GM18505 (cell line): ENCODE measurements at regions not wholly inside any gene's neighbourhood (a gene's known extent, or its start where the extent isn't known, plus 50 kb on each side); places are given as distances from the start of the nearest gene placed in this dataset.

Experiments
- ATAC-seq: cut with Tn5 transposase; IDR thresholded peaks from one replicate; pipeline ENCODE4 v1.9.1; 2021; ENCODE audit not compliant: unreplicated experiment
- POLR2A ChIP-seq: IDR thresholded peaks from 4 replicates; pipeline ENCODE4 v1.6.1; 2011; ENCODE audit warnings: borderline replicate concordance; ENCODE audit not compliant: insufficient read depth, insufficient read length; ENCODE audit errors: extremely low read depth

DNA sequence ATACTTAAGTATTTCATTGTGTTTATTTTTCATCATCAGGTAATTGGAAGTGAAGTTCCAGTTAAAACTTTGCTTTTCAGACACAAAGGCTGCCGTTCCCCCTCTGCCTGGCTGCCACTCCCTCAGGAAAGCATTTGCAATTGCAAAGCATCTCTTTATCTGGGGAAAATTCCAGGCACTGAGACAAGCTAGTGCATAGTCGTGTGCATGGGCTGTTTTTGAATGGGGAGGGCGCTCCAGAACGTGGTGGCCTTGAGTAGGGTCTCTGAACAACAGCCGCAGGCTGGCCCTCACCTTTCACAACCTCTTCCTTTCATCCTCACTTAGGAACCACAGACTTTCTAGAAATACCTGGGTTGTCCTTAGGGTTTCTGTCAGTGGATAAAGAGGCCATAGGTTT, 285.1 kb upstream of the ADAMTS16 start:
- TF ChIP-seq POLR2A: no peak
- no peak for ATAC-seq

DNA sequence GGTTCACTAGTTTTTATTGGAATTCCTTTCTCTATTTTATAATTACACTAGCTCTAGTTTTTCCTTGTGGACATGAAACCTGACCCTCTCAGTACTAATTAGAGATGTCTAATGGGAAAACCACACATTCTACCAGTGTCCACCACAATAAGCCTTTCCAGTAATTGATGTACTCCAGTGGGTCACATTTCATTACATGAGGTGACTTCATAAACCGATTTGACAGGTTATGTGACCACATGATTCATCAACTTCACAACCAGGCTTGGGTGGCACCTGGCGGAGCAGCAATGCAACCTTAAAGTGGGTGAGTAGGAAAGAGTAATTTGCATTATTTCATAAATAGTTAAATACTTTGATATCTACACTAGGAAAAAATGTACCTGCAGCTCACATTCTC, 284.2 kb upstream of the ADAMTS16 start:
- TF ChIP-seq POLR2A: no peak
- no peak for ATAC-seq

DNA sequence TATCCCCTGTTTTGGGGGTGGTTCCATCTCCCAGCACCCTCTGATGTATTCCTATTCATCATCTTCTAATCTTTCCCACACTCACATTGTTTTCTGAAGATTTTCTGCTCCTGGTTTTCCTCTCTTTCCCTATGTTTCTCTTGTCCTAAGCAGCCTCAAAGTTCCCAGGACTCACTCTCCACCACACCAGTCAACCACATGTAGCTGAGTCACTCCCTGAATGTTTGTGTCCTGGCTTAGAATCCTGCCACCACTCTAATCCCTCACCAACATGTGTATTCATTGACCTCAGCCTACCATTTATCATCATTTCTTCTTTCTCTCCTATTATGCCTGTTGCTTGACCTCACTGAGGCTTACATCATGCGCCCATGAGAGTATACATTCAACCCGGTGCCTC, 282.4 kb upstream of the ADAMTS16 start:
- no peak for TF ChIP-seq POLR2A
- ATAC-seq: no peak

DNA sequence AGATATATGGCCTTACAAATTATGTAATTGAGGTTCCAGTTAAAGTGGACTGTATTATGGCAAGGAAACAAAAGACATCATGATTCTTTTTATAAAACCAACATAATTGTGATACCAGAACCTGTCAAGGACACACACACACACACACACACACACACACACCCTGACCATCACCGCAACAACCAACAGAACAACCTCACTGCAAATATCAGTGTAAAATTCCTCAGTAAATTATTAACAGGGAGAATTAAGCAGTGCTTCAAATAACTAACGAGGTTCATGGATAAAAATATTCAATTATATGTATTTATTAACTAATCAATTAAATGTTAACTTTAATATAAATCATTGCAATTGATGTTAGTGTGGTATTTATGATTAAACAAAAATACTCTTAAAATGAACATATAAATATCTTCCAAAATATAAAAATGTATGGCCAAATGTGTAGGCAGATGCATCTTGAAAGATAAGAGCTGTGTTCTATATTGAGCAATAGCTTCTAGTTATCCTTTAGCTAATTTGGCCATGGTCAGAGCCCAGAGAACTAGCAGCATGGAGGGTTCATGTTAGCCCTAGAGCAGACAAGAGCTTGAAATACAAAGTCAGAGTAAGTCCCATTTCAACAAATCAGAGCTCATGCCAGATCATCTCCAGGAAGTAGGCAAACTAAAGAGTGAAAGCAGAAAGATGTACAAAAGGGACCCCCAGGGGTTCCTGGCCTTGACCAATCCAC, 280.5 kb upstream of the ADAMTS16 start:
- ATAC-seq: no peak
- no peak for TF ChIP-seq POLR2A

DNA sequence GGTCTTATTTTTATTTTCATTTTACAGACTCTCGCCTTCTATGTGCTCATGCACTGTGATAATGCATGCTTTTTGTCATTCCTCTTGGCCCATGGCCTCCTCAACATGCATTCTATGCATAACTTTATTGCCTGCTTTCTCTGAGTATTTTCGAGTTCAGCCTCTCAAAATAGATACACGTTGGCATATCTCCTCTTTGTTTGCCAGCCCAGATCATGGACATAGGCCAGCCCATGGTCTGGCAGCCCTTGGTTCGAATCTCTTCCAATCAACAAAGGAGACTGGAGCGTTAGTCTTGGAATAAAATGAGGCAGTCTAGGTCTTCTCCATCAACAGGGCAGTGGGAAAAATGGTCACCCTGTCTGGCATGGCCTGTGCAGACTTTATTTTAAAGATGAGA, 279.5 kb upstream of the ADAMTS16 start:
- no peak for TF ChIP-seq POLR2A
- no peak for ATAC-seq

DNA sequence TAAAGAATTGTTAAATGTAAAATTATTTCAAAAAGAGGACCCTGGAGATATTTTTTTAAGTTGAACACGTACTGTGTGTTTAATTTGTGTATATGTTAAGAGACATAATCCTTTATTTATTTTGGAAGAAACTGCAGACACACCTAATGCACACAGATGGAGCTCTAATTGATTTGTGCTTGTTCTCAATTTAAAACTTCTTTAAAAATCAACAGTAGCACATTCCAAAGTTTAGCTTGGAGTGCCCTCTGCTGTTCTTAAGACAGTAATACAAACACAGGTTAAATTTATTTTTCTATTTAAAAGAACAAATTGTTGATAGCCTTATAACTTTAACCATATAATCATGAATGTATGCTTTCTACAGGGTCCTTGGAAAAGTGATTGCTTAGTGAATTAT, 277.6 kb upstream of the ADAMTS16 start:
- no peak for ATAC-seq

DNA sequence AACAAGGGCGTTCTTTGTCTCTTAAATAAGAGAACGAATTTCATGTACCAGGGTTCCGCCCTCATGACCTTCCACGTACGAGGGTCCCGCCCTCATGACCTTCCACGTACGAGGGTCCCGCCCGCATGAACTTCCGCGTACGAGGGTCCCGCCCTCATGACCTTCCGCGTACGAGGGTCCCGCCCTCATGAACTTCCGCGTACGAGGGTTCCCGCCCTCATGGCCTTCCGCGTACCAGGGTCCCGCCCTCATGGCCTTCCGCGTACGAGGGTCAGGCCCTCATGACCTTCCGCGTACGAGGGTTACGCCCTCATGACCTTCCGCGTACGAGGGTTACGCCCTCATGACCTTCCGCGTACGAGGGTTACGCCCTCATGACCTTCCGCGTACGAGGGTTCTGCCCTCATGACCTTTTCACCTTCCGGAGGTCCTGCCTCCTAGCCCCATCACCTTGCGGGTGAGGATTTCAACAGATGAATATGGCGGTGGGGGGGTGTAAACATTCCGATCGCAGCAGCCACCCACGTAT, 273.9 kb upstream of the ADAMTS16 start:
- TF ChIP-seq POLR2A: no peak
- ATAC-seq: no peak

More for the DNA sequence above, 277.6 kb upstream of the ADAMTS16 start:
- TF ChIP-seq POLR2A: no peak

DNA sequence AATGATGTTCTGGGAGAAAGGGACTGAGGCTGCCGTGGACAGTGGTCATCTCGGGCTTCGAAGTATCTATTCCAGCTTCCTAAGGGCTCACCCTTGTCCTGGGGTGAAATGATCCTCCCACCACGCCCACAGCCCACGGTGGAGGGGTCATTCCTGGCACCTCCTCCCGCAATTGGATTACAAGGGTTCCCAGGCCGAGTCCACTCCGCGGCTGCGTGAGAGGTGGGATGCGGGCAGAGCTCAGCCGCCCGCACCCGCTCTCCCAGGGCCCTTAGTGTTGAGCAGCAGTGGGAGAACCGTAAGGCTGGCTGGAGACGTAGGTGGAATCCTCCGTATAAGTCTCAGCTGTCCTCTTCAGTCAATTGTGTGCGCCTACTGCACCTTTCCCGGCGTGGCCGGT, 273.3 kb upstream of the ADAMTS16 start:
- TF ChIP-seq POLR2A: no peak
- no peak for ATAC-seq

DNA sequence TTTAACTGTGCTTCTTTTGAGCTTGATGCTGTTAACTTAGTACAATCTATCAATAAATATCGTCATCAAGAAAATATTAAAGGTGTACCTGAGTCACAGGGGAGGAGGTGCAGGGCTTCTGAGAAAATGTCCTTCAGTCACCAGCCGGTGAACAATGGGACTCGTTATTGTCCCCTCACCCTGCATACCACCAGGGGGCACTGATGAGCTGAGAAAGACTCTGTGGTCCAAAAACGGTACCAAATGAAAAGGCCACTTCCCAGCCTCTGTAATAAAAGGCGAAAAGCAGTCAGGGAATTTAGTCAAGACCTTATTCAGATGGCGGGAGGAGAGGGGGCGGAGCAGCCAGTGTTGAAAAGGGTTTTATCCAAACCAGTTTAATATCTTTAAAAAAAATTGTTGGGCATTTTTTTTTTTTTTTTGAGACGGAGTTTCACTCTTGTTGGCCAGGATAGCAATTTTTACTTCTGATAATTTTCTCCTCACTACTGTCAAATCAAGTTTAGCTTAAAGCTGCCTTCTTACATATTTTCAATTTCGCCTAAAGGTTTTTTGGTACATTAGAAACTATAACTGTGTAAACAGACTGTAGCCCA, 271.9 kb upstream of the ADAMTS16 start:
- no peak for TF ChIP-seq POLR2A
- no peak for ATAC-seq

DNA sequence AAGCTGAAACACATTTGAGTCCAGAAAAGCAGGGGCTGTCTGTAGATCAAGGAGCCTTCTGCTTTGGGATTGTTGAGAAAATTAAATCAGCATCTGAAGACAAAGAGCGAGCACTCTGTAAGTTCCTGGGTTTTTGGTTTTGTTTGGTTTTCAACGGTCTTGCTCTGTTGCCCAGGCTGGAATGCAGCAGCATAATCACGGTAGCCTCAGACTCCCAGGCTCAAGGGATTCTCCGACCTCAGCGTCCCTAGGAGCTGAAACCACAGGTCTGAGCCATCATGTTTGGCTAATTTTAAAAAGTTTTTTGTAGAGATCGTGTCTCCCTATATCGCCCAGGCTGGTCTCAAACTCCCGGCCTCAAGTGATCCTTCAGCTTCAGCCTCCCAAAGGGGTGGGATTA, 266.5 kb upstream of the ADAMTS16 start:
- no peak for TF ChIP-seq POLR2A
- ATAC-seq: no peak

DNA sequence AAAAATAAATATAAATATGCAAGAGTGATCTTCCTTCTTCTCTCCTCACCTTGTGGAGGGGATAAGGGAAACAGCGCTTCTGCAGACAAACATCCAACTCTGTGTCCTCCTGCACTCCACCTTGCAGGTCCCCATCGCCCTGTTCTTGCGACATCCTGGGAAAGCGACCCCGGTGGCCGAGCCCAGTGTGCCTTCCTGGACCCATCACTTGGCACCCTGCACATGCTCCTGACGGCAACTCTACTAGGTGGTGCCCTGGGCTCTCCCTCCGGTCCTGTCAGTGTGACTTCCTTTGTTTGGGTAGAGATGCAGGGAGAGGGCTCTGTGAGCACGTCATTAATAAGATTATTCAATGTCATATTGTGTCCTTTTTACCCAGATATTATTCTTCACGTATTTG, 266.0 kb upstream of the ADAMTS16 start:
- ATAC-seq: no peak

DNA sequence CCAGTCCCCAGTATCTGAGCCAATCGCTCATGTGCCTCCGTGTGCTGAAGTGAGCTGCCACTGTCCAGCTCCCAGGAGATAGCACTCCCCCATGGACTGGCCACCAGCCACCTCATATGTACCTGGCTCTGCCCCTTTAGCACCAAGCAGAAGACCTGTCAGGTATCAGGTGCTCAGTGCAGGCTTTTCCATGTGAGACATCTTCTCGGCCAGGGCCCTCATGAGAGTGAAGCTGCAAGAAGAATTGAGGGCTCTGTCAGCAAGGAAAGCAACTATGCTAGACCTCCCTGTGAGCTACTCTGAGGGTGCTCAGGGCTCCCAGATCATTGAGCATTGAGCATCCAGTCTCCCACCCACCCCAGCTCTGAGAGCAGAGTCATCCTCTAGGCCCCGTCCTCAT, 264.2 kb upstream of the ADAMTS16 start:
- ATAC-seq: no peak
- TF ChIP-seq POLR2A: no peak

More for the DNA sequence above, 266.0 kb upstream of the ADAMTS16 start:
- no peak for TF ChIP-seq POLR2A

DNA sequence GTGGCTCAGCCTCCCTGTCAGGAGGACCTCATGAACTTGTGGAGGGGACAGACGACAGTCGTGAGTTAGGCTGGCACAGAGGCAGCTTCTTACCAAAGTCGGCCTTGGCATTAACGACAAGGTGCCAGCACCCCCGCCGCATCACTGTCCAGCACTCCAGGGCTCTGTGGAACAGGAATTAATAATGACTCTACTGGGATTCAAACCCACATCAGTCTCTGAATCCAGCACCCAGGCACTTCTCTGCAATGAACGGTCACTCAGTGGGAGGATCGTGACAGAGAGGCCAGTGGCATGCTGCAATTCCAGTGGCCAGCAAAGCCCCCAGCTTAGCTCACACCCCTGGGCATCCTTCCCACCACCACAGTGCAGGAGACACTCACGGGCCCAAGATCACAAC, 263.3 kb upstream of the ADAMTS16 start:
- ATAC-seq: no peak

DNA sequence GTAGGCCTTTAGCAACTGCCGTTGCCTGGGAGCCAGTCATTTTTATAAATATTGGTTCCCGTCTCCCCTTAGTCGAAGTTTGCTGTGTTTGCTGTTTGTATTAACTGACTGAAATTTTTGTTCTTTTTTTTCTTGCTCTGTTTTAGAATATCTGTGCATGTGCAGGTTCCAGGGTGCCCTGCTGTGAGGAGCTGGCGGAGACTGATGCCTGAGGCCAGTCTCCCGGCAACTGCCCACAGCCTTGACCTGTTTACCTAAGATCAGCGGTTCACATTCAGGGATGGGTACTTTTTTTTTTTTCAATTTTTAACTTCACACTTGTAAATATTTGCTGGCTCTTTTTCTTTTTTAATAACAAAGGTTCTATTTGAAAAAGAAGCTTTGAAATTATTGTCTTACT, 262.6 kb upstream of the ADAMTS16 start:
- no peak for ATAC-seq
- TF ChIP-seq POLR2A: no peak

More for the DNA sequence above, 263.3 kb upstream of the ADAMTS16 start:
- TF ChIP-seq POLR2A: no peak
